ENCODE measurements at regions not wholly inside any gene's neighbourhood (a gene's known extent, or its start where the extent isn't known, plus 50 kb on each side); places are given as distances from the start of the nearest gene placed in this dataset.

GRCh38 chr14:101462726-101463565, 98.3 kb upstream of the DIO3 start:
- peaks cover 0 to 16% of the 10 kb centered on the region in 2 donors for H3K4me1 ChIP-seq
- H3K27me3 ChIP-seq: peaks cover 17 to 22% of the 10 kb centered on the region in 2 donors
- no peaks in the 10 kb centered on the region for H3K36me3 ChIP-seq
- DNase-seq (ENCODE audit: low spot score): peak; percentile 49
- no peak overlapping the region for H3K27ac ChIP-seq
- H3K4me3 ChIP-seq: no peak overlapping the region
- TF ChIP-seq, protein P1, sequence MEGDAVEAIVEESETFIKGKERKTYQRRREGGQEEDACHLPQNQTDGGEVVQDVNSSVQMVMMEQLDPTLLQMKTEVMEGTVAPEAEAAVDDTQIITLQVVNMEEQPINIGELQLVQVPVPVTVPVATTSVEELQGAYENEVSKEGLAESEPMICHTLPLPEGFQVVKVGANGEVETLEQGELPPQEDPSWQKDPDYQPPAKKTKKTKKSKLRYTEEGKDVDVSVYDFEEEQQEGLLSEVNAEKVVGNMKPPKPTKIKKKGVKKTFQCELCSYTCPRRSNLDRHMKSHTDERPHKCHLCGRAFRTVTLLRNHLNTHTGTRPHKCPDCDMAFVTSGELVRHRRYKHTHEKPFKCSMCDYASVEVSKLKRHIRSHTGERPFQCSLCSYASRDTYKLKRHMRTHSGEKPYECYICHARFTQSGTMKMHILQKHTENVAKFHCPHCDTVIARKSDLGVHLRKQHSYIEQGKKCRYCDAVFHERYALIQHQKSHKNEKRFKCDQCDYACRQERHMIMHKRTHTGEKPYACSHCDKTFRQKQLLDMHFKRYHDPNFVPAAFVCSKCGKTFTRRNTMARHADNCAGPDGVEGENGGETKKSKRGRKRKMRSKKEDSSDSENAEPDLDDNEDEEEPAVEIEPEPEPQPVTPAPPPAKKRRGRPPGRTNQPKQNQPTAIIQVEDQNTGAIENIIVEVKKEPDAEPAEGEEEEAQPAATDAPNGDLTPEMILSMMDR (IDR thresholded peaks at IDR 0.05): no peak
- H3K9me3 ChIP-seq: no peaks in the 10 kb centered on the region

- TF ChIP-seq, protein P1 (IDR thresholded peaks at IDR 0.05): no peak
Observed at GRCh38 chr14:101463566-101464171, 97.6 kb upstream of the DIO3 start.

GRCh38 chr14:101464310-101464983, 96.8 kb upstream of the DIO3 start:
- peaks cover 7 to 8% of the 10 kb centered on the region in 2 donors for H3K27me3 ChIP-seq
- no peak overlapping the region for H3K27ac ChIP-seq
- peak; percentile 50 for DNase-seq (ENCODE audit: low spot score)
- H3K4me1 ChIP-seq: peaks cover 0 to under 1% of the 10 kb centered on the region in 2 donors
- H3K9me3 ChIP-seq: no peaks in the 10 kb centered on the region
- TF ChIP-seq, protein P1 (IDR thresholded peaks at IDR 0.05): no peak
- no peak overlapping the region for H3K4me3 ChIP-seq
- H3K36me3 ChIP-seq: no peaks in the 10 kb centered on the region

More at GRCh38 chr14:101463566-101464171, 97.6 kb upstream of the DIO3 start:
- no peak overlapping the region for H3K27ac ChIP-seq
- H3K36me3 ChIP-seq: no peaks in the 10 kb centered on the region
- DNase-seq (ENCODE audit: low spot score): peak; percentile 34
- peaks cover 12 to 14% of the 10 kb centered on the region in 2 donors for H3K27me3 ChIP-seq
- H3K4me1 ChIP-seq: peaks cover 0 to 9% of the 10 kb centered on the region in 2 donors
- no peaks in the 10 kb centered on the region for H3K9me3 ChIP-seq
- H3K4me3 ChIP-seq: no peak overlapping the region

- Histone ChIP-seq H3K9me3 (no peaks in the 10 kb centered on the region), H3K4me1 (no peaks in the 10 kb centered on the region), H3K4me3 (no peak overlapping the region), H3K27ac (no peak overlapping the region), H3K27me3 (peaks cover 0 to under 1% of the 10 kb centered on the region in 2 donors), H3K36me3 (no peaks in the 10 kb centered on the region)
- TF ChIP-seq, protein P1 (IDR thresholded peaks at IDR 0.05): no peak
- DNase-seq (ENCODE audit: low spot score): peak; percentile 23
Observed at GRCh38 chr14:101464984-101465794, 96.1 kb upstream of the DIO3 start.

DNA sequence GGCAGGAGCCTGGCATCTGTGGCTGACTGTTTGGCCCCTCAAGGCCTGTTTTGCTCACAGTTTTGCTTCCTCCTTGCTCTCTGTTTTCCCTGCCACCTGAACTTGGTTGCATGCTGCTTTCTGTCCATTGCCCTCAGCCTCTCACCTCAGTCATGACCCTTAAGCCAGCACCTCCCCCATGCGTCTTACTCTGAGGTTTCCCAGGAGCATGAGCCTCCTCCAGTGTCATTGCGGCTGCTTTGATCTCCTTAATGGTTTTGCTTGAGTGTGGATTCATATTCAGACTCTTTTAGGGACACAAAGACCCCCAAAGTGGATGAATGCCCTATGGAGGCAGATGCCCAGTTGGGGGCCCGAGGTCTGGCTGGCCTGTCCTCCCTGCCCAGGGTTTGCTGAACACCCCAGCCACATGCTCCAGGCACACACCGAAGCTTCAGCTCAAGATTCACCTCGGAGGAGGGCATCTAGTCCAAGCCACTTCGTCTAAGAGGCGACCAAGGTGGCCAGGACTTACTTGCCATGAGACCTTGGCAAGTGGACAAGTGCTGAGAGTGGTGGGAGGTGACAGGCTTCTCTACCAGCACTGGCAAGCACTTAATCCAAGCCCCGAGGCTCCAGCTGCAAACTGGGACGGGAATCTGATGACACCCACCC, 95.4 kb upstream of the DIO3 start:
- no peaks in the 10 kb centered on the region for H3K4me1 ChIP-seq
- no peaks in the 10 kb centered on the region for H3K27me3 ChIP-seq
- TF ChIP-seq, protein P1 (IDR thresholded peaks at IDR 0.05): no peak
- H3K9me3 ChIP-seq: no peaks in the 10 kb centered on the region
- H3K4me3 ChIP-seq: no peak overlapping the region
- DNase-seq (ENCODE audit: low spot score): peak; percentile 46
- H3K27ac ChIP-seq: no peak overlapping the region
- H3K36me3 ChIP-seq: no peaks in the 10 kb centered on the region

Measured in right atrium auricular region (tissue), 2 donors.